Body of pancreas (tissue), 4 donors: ENCODE measurements at regions not wholly inside any gene's neighbourhood (a gene's known extent, or its start where the extent isn't known, plus 50 kb on each side); places are given as distances from the start of the nearest gene placed in this dataset.

ENCODE experiments used
- POLR2A ChIP-seq, 3 donors: fragments of 450-650 bp; IDR thresholded peaks; one replicate each; pipeline ENCODE4 v1.6.1; 2016; ENCODE audit warnings: antibody characterized with exemption in 3 of 3, mild to moderate bottlenecking in 2 of 3
- TF ChIP-seq, protein P1 (sequence below), 7 experiments: fragments of 450-650 bp in 4 of 7; fragments of 200-600 bp in 3 of 7; sonication (generic) in 3 of 7; IDR thresholded peaks; one replicate each; pipeline ENCODE4 v1.5.1; 2016 to 2019; ENCODE audit warnings: antibody characterized with exemption in 7 of 7

GRCh38 chr7:12866207-12866606 is 178.8 kb downstream of the ARL4A start:
- no peak for TF ChIP-seq POLR2A (IDR thresholded peaks at IDR 0.05)
- TF ChIP-seq, protein P1, sequence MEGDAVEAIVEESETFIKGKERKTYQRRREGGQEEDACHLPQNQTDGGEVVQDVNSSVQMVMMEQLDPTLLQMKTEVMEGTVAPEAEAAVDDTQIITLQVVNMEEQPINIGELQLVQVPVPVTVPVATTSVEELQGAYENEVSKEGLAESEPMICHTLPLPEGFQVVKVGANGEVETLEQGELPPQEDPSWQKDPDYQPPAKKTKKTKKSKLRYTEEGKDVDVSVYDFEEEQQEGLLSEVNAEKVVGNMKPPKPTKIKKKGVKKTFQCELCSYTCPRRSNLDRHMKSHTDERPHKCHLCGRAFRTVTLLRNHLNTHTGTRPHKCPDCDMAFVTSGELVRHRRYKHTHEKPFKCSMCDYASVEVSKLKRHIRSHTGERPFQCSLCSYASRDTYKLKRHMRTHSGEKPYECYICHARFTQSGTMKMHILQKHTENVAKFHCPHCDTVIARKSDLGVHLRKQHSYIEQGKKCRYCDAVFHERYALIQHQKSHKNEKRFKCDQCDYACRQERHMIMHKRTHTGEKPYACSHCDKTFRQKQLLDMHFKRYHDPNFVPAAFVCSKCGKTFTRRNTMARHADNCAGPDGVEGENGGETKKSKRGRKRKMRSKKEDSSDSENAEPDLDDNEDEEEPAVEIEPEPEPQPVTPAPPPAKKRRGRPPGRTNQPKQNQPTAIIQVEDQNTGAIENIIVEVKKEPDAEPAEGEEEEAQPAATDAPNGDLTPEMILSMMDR (IDR thresholded peaks at IDR 0.05), result no peak
